ENCODE measurements at regions not wholly inside any gene's neighbourhood (a gene's known extent, or its start where the extent isn't known, plus 50 kb on each side); places are given as distances from the start of the nearest gene placed in this dataset.

- TF ChIP-seq YY1 (IDR thresholded peaks at IDR 0.05; ENCODE audit: extremely low read depth, insufficient replicate concordance, low read depth, low read length), result no peak
- no peak for TF ChIP-seq POLR2A (IDR thresholded peaks at IDR 0.05; ENCODE audit: borderline replicate concordance, extremely low read depth, insufficient read depth, insufficient read length)
Observed at GRCh38 chr20:11229772-11230171, 556.0 kb upstream of the JAG1 start.
